Activated CD4-positive, alpha-beta T cell treated with anti-CD3 and anti-CD28 coated beads, Interleukin-2, Interleukin-6, amounts not matched to agents 100 ng/mL and 50 ng/mL, durations not matched to agents 16 hours and 8 hours (primary cell): ENCODE measurements at regions not wholly inside any gene's neighbourhood (a gene's known extent, or its start where the extent isn't known, plus 50 kb on each side); places are given as distances from the start of the nearest gene placed in this dataset.

ENCODE experiments used
- DNase-seq: peaks from one replicate; pipeline ENCODE4 v3.0.0-alpha.2; 2020

- DNase-seq, result no peak
Measured at GRCh38 chr14:51400139-51400538, 160.1 kb downstream of the TMX1 start.

- DNase-seq, result no peak
Measured at GRCh38 chr14:51401272-51401671, 161.2 kb downstream of the TMX1 start.

GRCh38 chr14:51401756-51402155, 161.7 kb downstream of the TMX1 start:
- DNase-seq, result no peak

GRCh38 chr14:51410897-51411296, 170.8 kb downstream of the TMX1 start:
- DNase-seq, result no peak

- peak; percentile 42 for DNase-seq
Measured at GRCh38 chr14:51419685-51420084, 179.6 kb downstream of the TMX1 start.

- no peak for DNase-seq
Measured at GRCh38 chr14:51422704-51423103, 182.7 kb downstream of the TMX1 start.

GRCh38 chr14:51424041-51424440, 184.0 kb downstream of the TMX1 start:
- DNase-seq, result no peak

GRCh38 chr14:51424561-51425251, 184.7 kb downstream of the TMX1 start:
- DNase-seq, result no peak

GRCh38 chr14:51428981-51429380, 188.9 kb downstream of the TMX1 start:
- DNase-seq, result no peak

GRCh38 chr14:51430079-51430478, 190.0 kb downstream of the TMX1 start:
- no peak for DNase-seq

- no peak for DNase-seq
Measured at GRCh38 chr14:51430633-51431032, 190.6 kb downstream of the TMX1 start.

GRCh38 chr14:51431033-51431709, 191.1 kb downstream of the TMX1 start:
- DNase-seq, result no peak

GRCh38 chr14:51431741-51432140, 191.7 kb downstream of the TMX1 start:
- no peak for DNase-seq

GRCh38 chr14:51432302-51432948, 192.4 kb downstream of the TMX1 start:
- DNase-seq, result no peak

- no peak for DNase-seq
Measured at GRCh38 chr14:51436630-51437029, 196.6 kb downstream of the TMX1 start.

GRCh38 chr14:51439896-51440295, 199.8 kb downstream of the TMX1 start:
- no peak for DNase-seq

GRCh38 chr14:51441001-51441400, 201.0 kb downstream of the TMX1 start:
- DNase-seq, result no peak

GRCh38 chr14:51442513-51443175, 202.6 kb downstream of the TMX1 start:
- no peak for DNase-seq

GRCh38 chr14:51443195-51444018, 203.4 kb downstream of the TMX1 start:
- no peak for DNase-seq

- no peak for DNase-seq
Measured at GRCh38 chr14:51444353-51445000, 204.4 kb downstream of the TMX1 start.

- no peak for DNase-seq
Measured at GRCh38 chr14:51445001-51445390, 204.9 kb downstream of the TMX1 start.

- no peak for DNase-seq
Measured at GRCh38 chr14:51446771-51447170, 204.9 kb upstream of the FRMD6 start.
